ENCODE measurements at regions not wholly inside any gene's neighbourhood (a gene's known extent, or its start where the extent isn't known, plus 50 kb on each side); places are given as distances from the start of the nearest gene placed in this dataset.

DNA sequence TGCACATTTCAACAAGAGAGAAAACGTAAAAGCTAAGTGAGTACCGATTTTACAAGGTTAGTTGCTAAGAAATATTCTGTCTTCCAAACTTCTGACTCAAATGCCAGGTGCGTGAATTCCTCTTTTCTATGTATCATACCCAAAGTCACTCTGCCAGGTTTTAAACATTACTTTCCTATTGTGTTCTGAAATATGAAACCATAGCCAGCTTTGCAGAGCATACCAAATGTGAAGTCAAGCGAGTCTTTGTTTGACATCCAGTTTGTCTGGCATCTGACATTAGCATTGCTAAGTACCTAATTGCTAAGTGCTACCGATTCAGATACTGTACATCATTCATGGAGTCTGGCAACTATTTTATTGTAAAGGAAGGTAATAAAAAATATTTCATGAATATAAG is 321.9 kb upstream of the GALNT5 start:
- Histone ChIP-seq H3K27ac (ENCODE audit: low read depth, low read length, poor library complexity, severe bottlenecking) (no peak overlapping the region), H3K79me2 (ENCODE audit: insufficient read depth, low read length) (no peaks in the 10 kb centered on the region), H3K4me3 (ENCODE audit: low read depth, low read length, poor library complexity, severe bottlenecking) (no peak overlapping the region), H4K20me1 (ENCODE audit: insufficient read depth, low read length) (no peaks in the 10 kb centered on the region), H3K27me3 (ENCODE audit: insufficient read depth, low read length) (no peaks in the 10 kb centered on the region), H3F3A (ENCODE audit: insufficient read depth, low read length) (no peaks in the 10 kb centered on the region), H3K36me3 (ENCODE audit: insufficient read depth, low read length) (no peaks in the 10 kb centered on the region), H3K9me3 (ENCODE audit: low read length) (no peaks in the 10 kb centered on the region), H3K4me1 (ENCODE audit: insufficient read depth, low read length, severe bottlenecking) (no peaks in the 10 kb centered on the region), H2AFZ (ENCODE audit: low read length) (no peak overlapping the region), H3K9ac (ENCODE audit: low read length) (no peak overlapping the region), H3K4me2 (ENCODE audit: low read length) (no peak overlapping the region), H3K9me2 (ENCODE audit: low read depth, low read length) (no peaks in the 10 kb centered on the region)
- TF ChIP-seq, protein P1, sequence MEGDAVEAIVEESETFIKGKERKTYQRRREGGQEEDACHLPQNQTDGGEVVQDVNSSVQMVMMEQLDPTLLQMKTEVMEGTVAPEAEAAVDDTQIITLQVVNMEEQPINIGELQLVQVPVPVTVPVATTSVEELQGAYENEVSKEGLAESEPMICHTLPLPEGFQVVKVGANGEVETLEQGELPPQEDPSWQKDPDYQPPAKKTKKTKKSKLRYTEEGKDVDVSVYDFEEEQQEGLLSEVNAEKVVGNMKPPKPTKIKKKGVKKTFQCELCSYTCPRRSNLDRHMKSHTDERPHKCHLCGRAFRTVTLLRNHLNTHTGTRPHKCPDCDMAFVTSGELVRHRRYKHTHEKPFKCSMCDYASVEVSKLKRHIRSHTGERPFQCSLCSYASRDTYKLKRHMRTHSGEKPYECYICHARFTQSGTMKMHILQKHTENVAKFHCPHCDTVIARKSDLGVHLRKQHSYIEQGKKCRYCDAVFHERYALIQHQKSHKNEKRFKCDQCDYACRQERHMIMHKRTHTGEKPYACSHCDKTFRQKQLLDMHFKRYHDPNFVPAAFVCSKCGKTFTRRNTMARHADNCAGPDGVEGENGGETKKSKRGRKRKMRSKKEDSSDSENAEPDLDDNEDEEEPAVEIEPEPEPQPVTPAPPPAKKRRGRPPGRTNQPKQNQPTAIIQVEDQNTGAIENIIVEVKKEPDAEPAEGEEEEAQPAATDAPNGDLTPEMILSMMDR (IDR thresholded peaks at IDR 0.05; ENCODE audit: low read length) = no peak
- TF ChIP-seq EZH2 (IDR thresholded peaks at IDR 0.05; ENCODE audit: borderline replicate concordance, low read length) = no peak

DNA sequence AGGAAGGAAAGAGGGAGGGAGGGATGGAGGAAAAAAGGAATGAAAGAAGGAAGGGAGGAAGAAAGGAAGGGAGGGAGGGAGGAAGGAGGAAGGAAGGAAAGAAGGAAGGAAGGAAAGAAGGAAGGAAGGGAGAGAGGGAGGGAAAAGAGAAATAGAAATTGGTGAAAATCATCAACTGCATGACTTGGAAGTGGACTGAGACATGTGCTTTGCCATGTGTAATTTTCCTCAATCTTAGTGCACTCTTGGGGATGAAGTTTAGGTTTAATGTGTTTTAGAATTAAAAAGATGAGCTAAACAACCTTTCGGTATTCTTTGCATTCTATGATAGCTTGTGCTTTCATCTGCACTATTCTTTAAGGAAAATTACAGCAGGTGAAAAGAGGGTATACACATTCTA is 320.1 kb upstream of the GALNT5 start:
- no peak overlapping the region for H3K9ac ChIP-seq (ENCODE audit: low read length)
- H3K4me1 ChIP-seq (ENCODE audit: insufficient read depth, low read length, severe bottlenecking) = no peaks in the 10 kb centered on the region
- H2AFZ ChIP-seq (ENCODE audit: low read length) = no peak overlapping the region
- H3K36me3 ChIP-seq (ENCODE audit: insufficient read depth, low read length) = no peaks in the 10 kb centered on the region
- H3K9me2 ChIP-seq (ENCODE audit: low read depth, low read length) = no peaks in the 10 kb centered on the region
- no peaks in the 10 kb centered on the region for H4K20me1 ChIP-seq (ENCODE audit: insufficient read depth, low read length)
- no peak overlapping the region for H3K4me3 ChIP-seq (ENCODE audit: low read depth, low read length, poor library complexity, severe bottlenecking)
- H3K4me2 ChIP-seq (ENCODE audit: low read length) = no peak overlapping the region
- no peaks in the 10 kb centered on the region for H3F3A ChIP-seq (ENCODE audit: insufficient read depth, low read length)
- no peaks in the 10 kb centered on the region for H3K9me3 ChIP-seq (ENCODE audit: low read length)
- H3K27ac ChIP-seq (ENCODE audit: low read depth, low read length, poor library complexity, severe bottlenecking) = no peak overlapping the region
- H3K79me2 ChIP-seq (ENCODE audit: insufficient read depth, low read length) = no peaks in the 10 kb centered on the region
- H3K27me3 ChIP-seq (ENCODE audit: insufficient read depth, low read length) = no peaks in the 10 kb centered on the region
- TF ChIP-seq, protein P1 (IDR thresholded peaks at IDR 0.05; ENCODE audit: low read length) = no peak
- TF ChIP-seq EZH2 (IDR thresholded peaks at IDR 0.05; ENCODE audit: borderline replicate concordance, low read length) = no peak

DNA sequence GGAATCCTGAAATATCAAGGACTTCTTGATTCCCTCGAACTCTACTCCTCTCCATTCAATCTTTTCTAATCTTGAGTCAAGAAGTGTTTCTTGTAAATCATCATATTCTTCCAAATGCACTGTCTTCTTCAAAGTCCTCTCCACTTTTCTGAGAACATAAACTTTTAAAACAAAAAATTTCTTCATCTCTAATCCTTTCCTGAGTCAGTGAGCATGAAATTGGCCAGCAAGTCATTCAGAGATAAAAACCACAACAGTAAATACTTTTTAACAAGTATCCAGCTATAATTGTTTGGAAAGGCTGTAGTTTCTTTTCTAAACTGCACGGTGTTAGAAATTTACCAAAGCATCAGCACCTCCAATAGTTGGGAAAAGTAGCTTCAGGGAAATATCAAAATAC is 312.6 kb upstream of the GALNT5 start:
- no peaks in the 10 kb centered on the region for H3K27me3 ChIP-seq (ENCODE audit: insufficient read depth, low read length)
- H2AFZ ChIP-seq (ENCODE audit: low read length) = no peak overlapping the region
- no peak for TF ChIP-seq EZH2 (IDR thresholded peaks at IDR 0.05; ENCODE audit: borderline replicate concordance, low read length)
- TF ChIP-seq, protein P1 (IDR thresholded peaks at IDR 0.05; ENCODE audit: low read length) = no peak

More for the DNA sequence above, 312.6 kb upstream of the GALNT5 start:
- Histone ChIP-seq H3K9me3 (ENCODE audit: low read length) (no peaks in the 10 kb centered on the region), H3F3A (ENCODE audit: insufficient read depth, low read length) (no peaks in the 10 kb centered on the region), H3K4me1 (ENCODE audit: insufficient read depth, low read length, severe bottlenecking) (no peaks in the 10 kb centered on the region), H4K20me1 (ENCODE audit: insufficient read depth, low read length) (no peaks in the 10 kb centered on the region), H3K79me2 (ENCODE audit: insufficient read depth, low read length) (no peaks in the 10 kb centered on the region), H3K27ac (ENCODE audit: low read depth, low read length, poor library complexity, severe bottlenecking) (no peak overlapping the region), H3K4me2 (ENCODE audit: low read length) (no peak overlapping the region), H3K9ac (ENCODE audit: low read length) (no peak overlapping the region), H3K4me3 (ENCODE audit: low read depth, low read length, poor library complexity, severe bottlenecking) (no peak overlapping the region), H3K36me3 (ENCODE audit: insufficient read depth, low read length) (no peaks in the 10 kb centered on the region), H3K9me2 (ENCODE audit: low read depth, low read length) (no peaks in the 10 kb centered on the region)

Data from OCI-LY1 (cell line).